Osteoblast (primary cell): ENCODE measurements at regions not wholly inside any gene's neighbourhood (a gene's known extent, or its start where the extent isn't known, plus 50 kb on each side); places are given as distances from the start of the nearest gene placed in this dataset.

ENCODE experiments used
- DNase-seq: peaks from one replicate; pipeline ENCODE4 v3.0.0; 2011; ENCODE audit warnings: low spot score, mixed read lengths; ENCODE audit not compliant: insufficient read length; ENCODE audit errors: missing footprints
- H2AFZ ChIP-seq: 2 replicates; pipeline ENCODE4 v1.6.0; 2011; ENCODE audit warnings: mild to moderate bottlenecking, low read length
- H3K27ac ChIP-seq: 2 replicates; pipeline ENCODE4 v1.5.1; 2011; ENCODE audit warnings: mild to moderate bottlenecking, low read depth, low read length, moderate library complexity
- H3K27me3 ChIP-seq: 2 replicates; pipeline ENCODE4 v1.6.0; 2012; ENCODE audit warnings: mild to moderate bottlenecking, control low read depth, inconsistent platforms, low read length, moderate library complexity; ENCODE audit not compliant: insufficient read depth
- H3K36me3 ChIP-seq: 2 replicates; pipeline ENCODE4 v1.5.1; 2011; ENCODE audit warnings: mild to moderate bottlenecking, low read length, control low read depth, moderate library complexity; ENCODE audit not compliant: insufficient read depth
- H3K4me1 ChIP-seq: 2 replicates; pipeline ENCODE4 v1.5.1; 2011; ENCODE audit warnings: mild to moderate bottlenecking, low read length, control low read depth, moderate library complexity; ENCODE audit not compliant: insufficient read depth
- H3K4me2 ChIP-seq: 2 replicates; pipeline ENCODE4 v1.6.0; 2011; ENCODE audit warnings: mild to moderate bottlenecking, low read length; ENCODE audit not compliant: insufficient read depth
- H3K4me3 ChIP-seq: fragments of 200-600 bp; sonication (generic); 3 replicates; pipeline ENCODE4 v1.5.1; 2012; ENCODE audit warnings: mild to moderate bottlenecking, low read length, inconsistent platforms; ENCODE audit not compliant: insufficient read depth
- H3K79me2 ChIP-seq: 2 replicates; pipeline ENCODE4 v1.6.0; 2012; ENCODE audit warnings: mild to moderate bottlenecking, low read length, control low read depth, inconsistent platforms; ENCODE audit not compliant: insufficient read depth
- H3K9me3 ChIP-seq: 2 replicates; pipeline ENCODE4 v1.5.1; 2011; ENCODE audit warnings: low read depth, low read length, control low read depth
- H4K20me1 ChIP-seq: 2 replicates; pipeline ENCODE4 v1.6.0; 2012; ENCODE audit warnings: mild to moderate bottlenecking, low read length, control low read depth; ENCODE audit not compliant: insufficient read depth
- CTCF ChIP-seq: IDR thresholded peaks from 2 replicates; pipeline ENCODE4 v1.5.1; 2011; ENCODE audit warnings: mild to moderate bottlenecking, low read depth, low read length, moderate library complexity; ENCODE audit errors: extremely low read depth

GRCh38 chr1:60222360-60223115 lies 149.0 kb upstream of the C1orf87 start:
- peaks cover 1% of the 10 kb centered on the region for H3K4me1 ChIP-seq
- H3K27me3 ChIP-seq, result no peaks in the 10 kb centered on the region
- no peaks in the 10 kb centered on the region for H3K79me2 ChIP-seq
- no peak overlapping the region for H2AFZ ChIP-seq
- TF ChIP-seq CTCF, result no peak
- no peaks in the 10 kb centered on the region for H3K9me3 ChIP-seq
- no peak overlapping the region for H3K4me3 ChIP-seq
- no peak for DNase-seq
- H3K27ac ChIP-seq, result no peak overlapping the region
- no peaks in the 10 kb centered on the region for H3K36me3 ChIP-seq
- no peak overlapping the region for H3K4me2 ChIP-seq
- no peaks in the 10 kb centered on the region for H4K20me1 ChIP-seq

GRCh38 chr1:60213253-60213652 lies 139.7 kb upstream of the C1orf87 start:
- Histone ChIP-seq H3K36me3 (no peaks in the 10 kb centered on the region), H3K27ac (no peak overlapping the region)

GRCh38 chr1:60196026-60196425 lies 122.5 kb upstream of the C1orf87 start:
- Histone ChIP-seq H3K27ac (no peak overlapping the region), H3K4me2 (no peak overlapping the region), H3K9me3 (no peaks in the 10 kb centered on the region), H3K79me2 (no peaks in the 10 kb centered on the region), H3K4me1 (no peaks in the 10 kb centered on the region), H2AFZ (no peak overlapping the region), H4K20me1 (no peaks in the 10 kb centered on the region), H3K36me3 (no peaks in the 10 kb centered on the region), H3K4me3 (no peak overlapping the region), H3K27me3 (no peaks in the 10 kb centered on the region)
- no peak for DNase-seq
- no peak for TF ChIP-seq CTCF

More at GRCh38 chr1:60213253-60213652, 139.7 kb upstream of the C1orf87 start:
- DNase-seq, result no peak
- H3K4me2 ChIP-seq, result no peak overlapping the region
- no peaks in the 10 kb centered on the region for H3K9me3 ChIP-seq
- no peaks in the 10 kb centered on the region for H3K27me3 ChIP-seq
- H2AFZ ChIP-seq, result no peak overlapping the region
- no peaks in the 10 kb centered on the region for H3K79me2 ChIP-seq
- TF ChIP-seq CTCF, result no peak
- no peak overlapping the region for H3K4me3 ChIP-seq
- no peaks in the 10 kb centered on the region for H4K20me1 ChIP-seq
- no peaks in the 10 kb centered on the region for H3K4me1 ChIP-seq

GRCh38 chr1:60185684-60186083 lies 112.1 kb upstream of the C1orf87 start:
- Histone ChIP-seq H3K27me3 (no peaks in the 10 kb centered on the region), H3K79me2 (no peaks in the 10 kb centered on the region)

More at GRCh38 chr1:60185684-60186083, 112.1 kb upstream of the C1orf87 start:
- no peak overlapping the region for H2AFZ ChIP-seq
- H3K4me2 ChIP-seq, result no peak overlapping the region
- no peaks in the 10 kb centered on the region for H3K4me1 ChIP-seq
- H4K20me1 ChIP-seq, result no peaks in the 10 kb centered on the region
- no peak overlapping the region for H3K4me3 ChIP-seq
- DNase-seq, result no peak
- no peak overlapping the region for H3K27ac ChIP-seq
- H3K9me3 ChIP-seq, result peaks cover 3% of the 10 kb centered on the region
- H3K36me3 ChIP-seq, result no peaks in the 10 kb centered on the region
- no peak for TF ChIP-seq CTCF
